ENCODE measurements at regions not wholly inside any gene's neighbourhood (a gene's known extent, or its start where the extent isn't known, plus 50 kb on each side); places are given as distances from the start of the nearest gene placed in this dataset.

- no peak overlapping the region for H3K4me3 ChIP-seq
- no peaks in the 10 kb centered on the region for H3K4me1 ChIP-seq
- WGBS, 2 donors, result 82 to 91% methylated on average over 1 of the region's 1 CpG
- no peaks in the 10 kb centered on the region for H3K36me3 ChIP-seq
- H3K27me3 ChIP-seq, result no peaks in the 10 kb centered on the region
- DNase-seq (no peak), ATAC-seq (ENCODE audit: low FRiP score in 2 of 2) (no peak)
- no peaks in the 10 kb centered on the region for H3K9me3 ChIP-seq
- no peak for TF ChIP-seq CTCF (IDR thresholded peaks at IDR 0.05)
- no peak for TF ChIP-seq POLR2AphosphoS5 (IDR thresholded peaks at IDR 0.05)
- no peak for TF ChIP-seq POLR2A (IDR thresholded peaks at IDR 0.05)
- TF ChIP-seq EP300 (IDR thresholded peaks at IDR 0.05), result no peak
- H3K27ac ChIP-seq, result no peak overlapping the region
Observed at GRCh38 chr14:49058511-49058910, 527.7 kb downstream of the RPS29 start.

- WGBS, 2 donors, result 71 to 74% methylated on average over 1 of the region's 1 CpG
- no peaks in the 10 kb centered on the region for H3K4me1 ChIP-seq
- no peaks in the 10 kb centered on the region for H3K36me3 ChIP-seq
- no peak for ATAC-seq (ENCODE audit: low FRiP score in 2 of 2)
- TF ChIP-seq POLR2AphosphoS5 (IDR thresholded peaks at IDR 0.05), result no peak
- no peak for TF ChIP-seq EP300 (IDR thresholded peaks at IDR 0.05)
- no peak for TF ChIP-seq CTCF (IDR thresholded peaks at IDR 0.05)
- TF ChIP-seq POLR2A (IDR thresholded peaks at IDR 0.05), result no peak
- no peak for DNase-seq
- H3K27ac ChIP-seq, result no peak overlapping the region
- no peaks in the 10 kb centered on the region for H3K9me3 ChIP-seq
- H3K27me3 ChIP-seq, result no peaks in the 10 kb centered on the region
- H3K4me3 ChIP-seq, result no peak overlapping the region
Observed at GRCh38 chr14:49057838-49058510, 528.2 kb downstream of the RPS29 start.

- Histone ChIP-seq H3K27me3 (no peaks in the 10 kb centered on the region), H3K27ac (no peak overlapping the region), H3K4me1 (no peaks in the 10 kb centered on the region), H3K4me3 (no peak overlapping the region), H3K36me3 (no peaks in the 10 kb centered on the region), H3K9me3 (no peaks in the 10 kb centered on the region)
- ATAC-seq (ENCODE audit: low FRiP score in 2 of 2) (no peak), DNase-seq (no peak)
- 81 to 90% methylated on average over 1 of the region's 1 CpG for WGBS, 2 donors
- TF ChIP-seq CTCF (IDR thresholded peaks at IDR 0.05) (no peak), POLR2A (IDR thresholded peaks at IDR 0.05) (no peak), EP300 (IDR thresholded peaks at IDR 0.05) (no peak), POLR2AphosphoS5 (IDR thresholded peaks at IDR 0.05) (no peak)
Observed at GRCh38 chr14:49056021-49056420, 530.2 kb downstream of the RPS29 start.

- Histone ChIP-seq H3K9me3 (no peaks in the 10 kb centered on the region), H3K27me3 (no peaks in the 10 kb centered on the region), H3K4me1 (no peaks in the 10 kb centered on the region), H3K27ac (no peak overlapping the region), H3K36me3 (no peaks in the 10 kb centered on the region), H3K4me3 (no peak overlapping the region)
- WGBS, 2 donors, result 50 to 51% methylated on average over 2 of the region's 2 CpGs
- no peak for TF ChIP-seq POLR2AphosphoS5 (IDR thresholded peaks at IDR 0.05)
- no peak for TF ChIP-seq CTCF (IDR thresholded peaks at IDR 0.05)
- TF ChIP-seq POLR2A (IDR thresholded peaks at IDR 0.05), result no peak
- TF ChIP-seq EP300 (IDR thresholded peaks at IDR 0.05), result no peak
- DNase-seq, result no peak
- no peak for ATAC-seq (ENCODE audit: low FRiP score in 2 of 2)
Observed at GRCh38 chr14:49052521-49052920, 533.7 kb downstream of the RPS29 start.

All from upper lobe of left lung (tissue), 6 donors.